Mesenchymal stem cell (in vitro differentiated cells and primary cell): ENCODE measurements at regions not wholly inside any gene's neighbourhood (a gene's known extent, or its start where the extent isn't known, plus 50 kb on each side); places are given as distances from the start of the nearest gene placed in this dataset.

ENCODE experiments used
- DNase-seq: peaks from one replicate; pipeline ENCODE4 v3.0.0-alpha.2; 2013
- H2AFZ ChIP-seq: one replicate; pipeline ENCODE4 v1.6.1; 2013; ENCODE audit warnings: low read depth, mild to moderate bottlenecking, control low read depth, inconsistent platforms, low read length, moderate library complexity
- H2AK5ac ChIP-seq: 2 replicates; pipeline ENCODE4 v1.6.1; 2013; ENCODE audit warnings: low read length, moderate library complexity, mild to moderate bottlenecking, inconsistent platforms; ENCODE audit not compliant: severe bottlenecking
- H2BK120ac ChIP-seq: one replicate; pipeline ENCODE4 v1.6.1; 2013; ENCODE audit warnings: low read depth, mild to moderate bottlenecking, inconsistent platforms, low read length, moderate library complexity
- H2BK12ac ChIP-seq, 2 experiments: one replicate each; pipeline ENCODE4 v1.6.1; 2013; ENCODE audit warnings: inconsistent platforms in 2 of 2, low read length in 2 of 2, mild to moderate bottlenecking in 2 of 2, moderate library complexity in 2 of 2, control low read depth in 1 of 2
- H2BK15ac ChIP-seq: one replicate; pipeline ENCODE4 v1.6.1; 2013; ENCODE audit warnings: mild to moderate bottlenecking, low read depth, inconsistent platforms; ENCODE audit not compliant: poor library complexity, severe bottlenecking
- H2BK5ac ChIP-seq: 2 replicates; pipeline ENCODE4 v1.6.1; 2013; ENCODE audit warnings: low read depth, mild to moderate bottlenecking, low read length, control low read depth, inconsistent platforms; ENCODE audit not compliant: poor library complexity, severe bottlenecking
- H3K14ac ChIP-seq, 2 experiments: one replicate each; pipeline ENCODE4 v1.6.1; 2013; ENCODE audit warnings: inconsistent platforms in 2 of 2, low read length in 2 of 2, control low read depth in 1 of 2, mild to moderate bottlenecking in 1 of 2, moderate library complexity in 1 of 2
- H3K18ac ChIP-seq, 2 experiments: one replicate each; pipeline ENCODE4 v1.6.1; 2013; ENCODE audit warnings: inconsistent platforms in 2 of 2, low read length in 2 of 2, control low read depth in 1 of 2, low read depth in 1 of 2, mild to moderate bottlenecking in 1 of 2
- H3K23ac ChIP-seq, 2 experiments: one replicate each; pipeline ENCODE4 v1.6.1; 2013; ENCODE audit warnings: inconsistent platforms in 2 of 2, low read length in 2 of 2, mild to moderate bottlenecking in 2 of 2, moderate library complexity in 2 of 2, control low read depth in 1 of 2
- H3K27ac ChIP-seq: 2 replicates; pipeline ENCODE4 v1.5.1; 2013; ENCODE audit warnings: mild to moderate bottlenecking, moderate library complexity, low read length, control low read depth, inconsistent platforms; ENCODE audit not compliant: poor library complexity, severe bottlenecking
- H3K27me3 ChIP-seq, 2 experiments: 2 replicates each; pipeline versions ENCODE4 v1.6.1 to v1.7.0; 2013; ENCODE audit warnings: low read length in 2 of 2, mild to moderate bottlenecking in 2 of 2, moderate library complexity in 2 of 2, control low read depth in 1 of 2, inconsistent platforms in 1 of 2; ENCODE audit not compliant: control insufficient read depth in 1 of 2, insufficient read depth in 1 of 2
- H3K36me3 ChIP-seq, 2 experiments: 2 replicates each; pipeline versions ENCODE4 v1.6.1 to v1.7.0; 2013; ENCODE audit warnings: low read length in 2 of 2, control low read depth in 1 of 2, inconsistent platforms in 1 of 2, low read depth in 1 of 2, mild to moderate bottlenecking in 1 of 2; ENCODE audit not compliant: insufficient read depth in 2 of 2, control insufficient read depth in 1 of 2
- H3K4ac ChIP-seq, 2 experiments: one replicate each; pipeline ENCODE4 v1.6.1; 2013; ENCODE audit warnings: inconsistent platforms in 2 of 2, low read length in 2 of 2, mild to moderate bottlenecking in 2 of 2, moderate library complexity in 2 of 2, control low read depth in 1 of 2, low read depth in 1 of 2
- H3K4me1 ChIP-seq: 2 replicates; pipeline ENCODE4 v1.6.1; 2013; ENCODE audit warnings: low read depth, low read length, control low read depth; ENCODE audit not compliant: control insufficient read depth, insufficient read depth
- H3K4me2 ChIP-seq: 2 replicates; pipeline ENCODE4 v1.6.1; 2013; ENCODE audit warnings: low read length, mild to moderate bottlenecking, inconsistent platforms; ENCODE audit not compliant: poor library complexity, severe bottlenecking
- H3K4me3 ChIP-seq, 2 experiments: 2 replicates each; pipeline versions ENCODE4 v1.5.1 to v1.7.0; 2013; ENCODE audit warnings: low read length in 2 of 2, mild to moderate bottlenecking in 2 of 2, control low read depth in 1 of 2, low read depth in 1 of 2; ENCODE audit not compliant: insufficient read depth in 1 of 2
- H3K79me1 ChIP-seq: replicated peaks from 2 replicates; pipeline ENCODE4 v1.6.1; 2013; ENCODE audit warnings: mild to moderate bottlenecking, control low read depth, low read length, inconsistent platforms; ENCODE audit not compliant: poor library complexity, severe bottlenecking
- H3K9ac ChIP-seq: 2 replicates; pipeline ENCODE4 v1.7.0; 2013; ENCODE audit warnings: mild to moderate bottlenecking, low read length, moderate library complexity
- H3K9me3 ChIP-seq: 2 replicates; pipeline ENCODE4 v1.7.0; 2013; ENCODE audit warnings: mild to moderate bottlenecking, low read length; ENCODE audit not compliant: control insufficient read depth
- H4K8ac ChIP-seq: one replicate; pipeline ENCODE4 v1.6.1; 2013; ENCODE audit warnings: inconsistent platforms, mild to moderate bottlenecking, low read length, moderate library complexity
- H4K91ac ChIP-seq: one replicate; pipeline ENCODE4 v1.6.1; 2013; ENCODE audit warnings: mild to moderate bottlenecking, low read length, inconsistent platforms
- WGBS: methylation state at CpG from one replicate; pipeline ENCODE4 v1.1.7; 2013; ENCODE audit warnings: mixed read lengths; 5-methylcytosine and 5-hydroxymethylcytosine counted together

- H2AFZ ChIP-seq, result no peak overlapping the region
- H2BK120ac ChIP-seq, result no peak overlapping the region
- H2BK15ac ChIP-seq, result no peak overlapping the region
- WGBS, result 75% methylated on average over 6 of the region's 6 CpGs
- no peak overlapping the region for H3K14ac ChIP-seq
- no peak overlapping the region for H2AK5ac ChIP-seq
- H3K23ac ChIP-seq, result no peak overlapping the region
- no peaks in the 10 kb centered on the region for H3K9me3 ChIP-seq
- H3K18ac ChIP-seq, result no peak overlapping the region
- no peak overlapping the region for H2BK12ac ChIP-seq
- no peaks in the 10 kb centered on the region for H3K4me1 ChIP-seq
- H3K4me2 ChIP-seq, result no peak overlapping the region
- no peaks in the 10 kb centered on the region for H3K36me3 ChIP-seq
- no peak overlapping the region for H2BK5ac ChIP-seq
- no peak for DNase-seq
- no peak overlapping the region for H3K27ac ChIP-seq
- H3K4me3 ChIP-seq, result no peak overlapping the region
- H4K91ac ChIP-seq, result no peak overlapping the region
- no peaks in the 10 kb centered on the region for H3K79me1 ChIP-seq
- no peak overlapping the region for H3K4ac ChIP-seq
- no peaks in the 10 kb centered on the region for H3K27me3 ChIP-seq
- H4K8ac ChIP-seq, result no peak overlapping the region
- no peak overlapping the region for H3K9ac ChIP-seq
Observed at GRCh38 chr2:5967506-5967905, 275.3 kb downstream of the SOX11 start.

- Histone ChIP-seq H3K79me1 (no peaks in the 10 kb centered on the region), H3K14ac (no peak overlapping the region), H3K4me2 (no peak overlapping the region), H2BK5ac (no peak overlapping the region), H3K4ac (no peak overlapping the region), H3K4me1 (no peaks in the 10 kb centered on the region), H2BK120ac (no peak overlapping the region), H2AK5ac (no peak overlapping the region), H2AFZ (no peak overlapping the region), H3K18ac (no peak overlapping the region), H4K8ac (no peak overlapping the region), H3K9ac (no peak overlapping the region), H2BK15ac (no peak overlapping the region), H3K9me3 (no peaks in the 10 kb centered on the region), H2BK12ac (no peak overlapping the region), H3K4me3 (no peak overlapping the region), H3K27me3 (no peaks in the 10 kb centered on the region), H3K27ac (no peak overlapping the region), H4K91ac (no peak overlapping the region), H3K23ac (no peak overlapping the region), H3K36me3 (no peaks in the 10 kb centered on the region)
- DNase-seq, result no peak
- 72% methylated on average over 3 of the region's 6 CpGs for WGBS
Observed at GRCh38 chr2:5969303-5969702, 277.1 kb downstream of the SOX11 start.

- Histone ChIP-seq H3K4me3 (no peak overlapping the region), H3K4me2 (no peak overlapping the region), H3K79me1 (no peaks in the 10 kb centered on the region), H3K4ac (no peak overlapping the region), H2BK12ac (no peak overlapping the region), H3K14ac (no peak overlapping the region), H4K91ac (no peak overlapping the region), H2BK15ac (no peak overlapping the region), H3K23ac (no peak overlapping the region), H4K8ac (no peak overlapping the region), H2BK5ac (no peak overlapping the region), H2AK5ac (no peak overlapping the region), H3K36me3 (no peaks in the 10 kb centered on the region), H3K9ac (no peak overlapping the region), H3K27ac (no peak overlapping the region), H3K18ac (no peak overlapping the region), H3K9me3 (no peaks in the 10 kb centered on the region), H2AFZ (no peak overlapping the region), H2BK120ac (no peak overlapping the region), H3K4me1 (no peaks in the 10 kb centered on the region), H3K27me3 (no peaks in the 10 kb centered on the region)
- no peak for DNase-seq
- 71% methylated on average over 4 of the region's 4 CpGs for WGBS
Observed at GRCh38 chr2:5970347-5970746, 278.2 kb downstream of the SOX11 start.

GRCh38 chr2:5974477-5974876, 282.3 kb downstream of the SOX11 start:
- Histone ChIP-seq H2AK5ac (no peak overlapping the region), H3K4me1 (no peaks in the 10 kb centered on the region)
- WGBS, result 85% methylated on average over 6 of the region's 6 CpGs

More at GRCh38 chr2:5974477-5974876, 282.3 kb downstream of the SOX11 start:
- Histone ChIP-seq H2BK15ac (no peak overlapping the region), H3K36me3 (no peaks in the 10 kb centered on the region), H4K8ac (no peak overlapping the region), H3K79me1 (no peaks in the 10 kb centered on the region), H2BK120ac (no peak overlapping the region), H3K18ac (no peak overlapping the region), H3K27me3 (no peaks in the 10 kb centered on the region), H3K9ac (no peak overlapping the region), H3K14ac (no peak overlapping the region), H2AFZ (no peak overlapping the region), H3K4ac (no peak overlapping the region), H3K4me2 (no peak overlapping the region), H3K27ac (no peak overlapping the region), H4K91ac (no peak overlapping the region), H3K23ac (no peak overlapping the region), H3K9me3 (no peaks in the 10 kb centered on the region), H2BK12ac (no peak overlapping the region), H3K4me3 (no peak overlapping the region), H2BK5ac (no peak overlapping the region)
- no peak for DNase-seq
